GM23338 (cell line): ENCODE measurements at regions not wholly inside any gene's neighbourhood (a gene's known extent, or its start where the extent isn't known, plus 50 kb on each side); places are given as distances from the start of the nearest gene placed in this dataset.

ENCODE experiments used
- ATAC-seq: fragments of 200-7000 bp; cut with Tn5 transposase; 3 replicates; pipeline ENCODE4 v1.9.1; 2020
- DNase-seq: peaks from one replicate; pipeline ENCODE4 v3.0.0-alpha.2; 2015; ENCODE audit warnings: low spot score
- H2AFZ ChIP-seq: fragments of 200-600 bp; sonication (generic); 2 replicates; pipeline ENCODE4 v1.8.0; 2016; ENCODE audit warnings: antibody characterized with exemption, mild to moderate bottlenecking, moderate library complexity
- H3F3A ChIP-seq: fragments of 200-600 bp; sonication (generic); replicated peaks from 2 replicates; pipeline ENCODE4 v1.8.0; 2017; ENCODE audit warnings: antibody characterized with exemption, mixed run types, low read depth
- H3K27ac ChIP-seq: fragments of 200-600 bp; sonication (generic); 2 replicates; pipeline ENCODE4 v1.6.1; 2016; ENCODE audit warnings: low read depth
- H3K27me3 ChIP-seq: fragments of 200-600 bp; sonication (generic); 2 replicates; pipeline ENCODE4 v1.8.0; 2016; ENCODE audit warnings: mild to moderate bottlenecking, mixed run types, moderate library complexity; ENCODE audit not compliant: insufficient read depth
- H3K36me3 ChIP-seq: fragments of 200-600 bp; sonication (generic); 2 replicates; pipeline ENCODE4 v1.8.0; 2016; ENCODE audit warnings: mild to moderate bottlenecking; ENCODE audit not compliant: insufficient read depth
- H3K4me1 ChIP-seq: fragments of 200-600 bp; sonication (generic); 2 replicates; pipeline ENCODE4 v1.8.0; 2016; ENCODE audit warnings: mild to moderate bottlenecking, moderate library complexity; ENCODE audit not compliant: insufficient read depth
- H3K4me2 ChIP-seq: fragments of 200-600 bp; sonication (generic); 2 replicates; pipeline ENCODE4 v1.7.1; 2017; ENCODE audit warnings: mixed run types
- H3K4me3 ChIP-seq: fragments of 200-600 bp; sonication (generic); 2 replicates; pipeline ENCODE4 v1.6.1; 2016; ENCODE audit warnings: mixed run types
- H3K79me2 ChIP-seq: fragments of 200-600 bp; sonication (generic); replicated peaks from 2 replicates; pipeline ENCODE4 v1.8.0; 2017; ENCODE audit warnings: mild to moderate bottlenecking; ENCODE audit not compliant: insufficient read depth
- H3K9me2 ChIP-seq: fragments of 200-600 bp; sonication (generic); 2 replicates; pipeline ENCODE4 v1.8.0; 2017; ENCODE audit not compliant: insufficient read depth
- H4K20me1 ChIP-seq: fragments of 200-600 bp; sonication (generic); replicated peaks from 2 replicates; pipeline ENCODE4 v1.8.0; 2017; ENCODE audit warnings: mild to moderate bottlenecking; ENCODE audit not compliant: insufficient read depth
- H3K27ac Mint-ChIP-seq: 2 replicates; pipeline ENCODE4 v1.8.0; 2020; ENCODE audit warnings: inconsistent platforms, mild to moderate bottlenecking, moderate library complexity, mixed read lengths
- H3K27me3 Mint-ChIP-seq: 3 replicates; pipeline ENCODE4 v1.8.0; 2022; ENCODE audit warnings: low read depth, mild to moderate bottlenecking, moderate library complexity, mixed read lengths, inconsistent platforms; ENCODE audit not compliant: insufficient read depth, poor library complexity
- H3K36me3 Mint-ChIP-seq: 3 replicates; pipeline ENCODE4 v1.8.0; 2021; ENCODE audit warnings: low read depth, mild to moderate bottlenecking, inconsistent platforms, moderate library complexity, mixed read lengths
- H3K4me1 Mint-ChIP-seq: 3 replicates; pipeline ENCODE4 v1.8.0; 2020; ENCODE audit warnings: mild to moderate bottlenecking, inconsistent platforms, mixed read lengths
- H3K4me3 Mint-ChIP-seq: 3 replicates; pipeline ENCODE4 v1.8.0; 2021; ENCODE audit warnings: moderate library complexity, mild to moderate bottlenecking, inconsistent platforms, mixed read lengths
- H3K9me3 Mint-ChIP-seq: 3 replicates; pipeline ENCODE4 v1.8.0; 2020; ENCODE audit warnings: moderate library complexity, mild to moderate bottlenecking, inconsistent platforms, mixed read lengths
- CREB1 ChIP-seq: fragments of 250-450 bp; sonication (Bioruptor Pico); IDR thresholded peaks from 2 replicates; pipeline ENCODE4 v1.5.0; 2020; ENCODE audit warnings: low read depth, mild to moderate bottlenecking, moderate library complexity
- EZH2 ChIP-seq: fragments of 200-600 bp; sonication (generic); IDR thresholded peaks from one replicate; pipeline ENCODE4 v1.8.0; 2017; ENCODE audit warnings: antibody characterized with exemption, mild to moderate bottlenecking, low read depth; ENCODE audit not compliant: unreplicated experiment
- EZH2phosphoT487 ChIP-seq: fragments of 200-600 bp; sonication (generic); IDR thresholded peaks from one replicate; pipeline ENCODE4 v1.8.1; 2018; ENCODE audit warnings: antibody characterized with exemption; ENCODE audit not compliant: unreplicated experiment
- NANOG ChIP-seq: IDR thresholded peaks from 2 replicates; pipeline ENCODE4 v1.6.1; 2016; ENCODE audit warnings: antibody characterized with exemption, borderline replicate concordance
- POLR2AphosphoS5 ChIP-seq: IDR thresholded peaks from 2 replicates; pipeline ENCODE4 v1.6.1; 2016; ENCODE audit warnings: antibody characterized with exemption, low read depth
- ZNF114 ChIP-seq: fragments of 250-450 bp; sonication (Bioruptor Pico); IDR thresholded peaks from 2 replicates; pipeline ENCODE4 v1.5.0; 2020; ENCODE audit warnings: mild to moderate bottlenecking, moderate library complexity
- ZNF331 ChIP-seq: fragments of 250-450 bp; sonication (Bioruptor Pico); IDR thresholded peaks from 2 replicates; pipeline ENCODE4 v1.5.0; 2020; ENCODE audit warnings: low read depth, mild to moderate bottlenecking, moderate library complexity
- TF ChIP-seq, protein P1 (sequence below): IDR thresholded peaks from one replicate; pipeline ENCODE4 v1.6.1; 2018; ENCODE audit warnings: antibody characterized with exemption; ENCODE audit not compliant: unreplicated experiment
- TF ChIP-seq, protein P2 (sequence below), 2 experiments: fragments of 200-600 bp in 1 of 2; sonication (generic) in 1 of 2; conservative IDR thresholded peaks; 2 replicates each; pipeline versions ENCODE4 v1.5.1 to v1.6.1; 2016 to 2017; ENCODE audit warnings: antibody characterized with exemption in 2 of 2, low read depth in 2 of 2, mild to moderate bottlenecking in 2 of 2, moderate library complexity in 1 of 2
- TF ChIP-seq, protein P3 (sequence below): IDR thresholded peaks from 2 replicates; pipeline ENCODE4 v1.6.1; 2016; ENCODE audit warnings: antibody characterized with exemption
- TF ChIP-seq, protein P4 (sequence below): fragments of 250-450 bp; sonication (Bioruptor Pico); IDR thresholded peaks from 2 replicates; pipeline ENCODE4 v1.5.0; 2020; ENCODE audit warnings: mild to moderate bottlenecking, moderate library complexity

DNA sequence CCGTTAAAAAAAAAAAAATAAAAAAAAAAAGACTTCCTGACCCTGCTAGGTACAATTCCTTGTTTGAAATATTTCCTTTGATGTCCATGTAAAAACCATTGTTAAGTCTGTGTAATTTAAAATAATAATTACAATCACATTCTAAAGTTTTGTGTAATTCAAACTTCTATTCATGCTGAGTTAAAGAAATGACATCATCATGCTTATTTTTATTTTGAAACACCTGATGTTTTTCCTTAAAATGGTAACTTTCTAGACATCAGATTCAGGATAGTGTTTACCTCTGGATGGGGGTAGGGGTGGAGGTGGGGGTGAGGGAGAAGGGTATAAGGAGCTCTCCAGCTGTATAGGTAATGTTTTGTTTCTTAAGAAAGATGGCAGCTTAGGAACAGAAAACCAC lies 92.8 kb downstream of the ADCYAP1 start (continued):
- TF ChIP-seq, protein P1, sequence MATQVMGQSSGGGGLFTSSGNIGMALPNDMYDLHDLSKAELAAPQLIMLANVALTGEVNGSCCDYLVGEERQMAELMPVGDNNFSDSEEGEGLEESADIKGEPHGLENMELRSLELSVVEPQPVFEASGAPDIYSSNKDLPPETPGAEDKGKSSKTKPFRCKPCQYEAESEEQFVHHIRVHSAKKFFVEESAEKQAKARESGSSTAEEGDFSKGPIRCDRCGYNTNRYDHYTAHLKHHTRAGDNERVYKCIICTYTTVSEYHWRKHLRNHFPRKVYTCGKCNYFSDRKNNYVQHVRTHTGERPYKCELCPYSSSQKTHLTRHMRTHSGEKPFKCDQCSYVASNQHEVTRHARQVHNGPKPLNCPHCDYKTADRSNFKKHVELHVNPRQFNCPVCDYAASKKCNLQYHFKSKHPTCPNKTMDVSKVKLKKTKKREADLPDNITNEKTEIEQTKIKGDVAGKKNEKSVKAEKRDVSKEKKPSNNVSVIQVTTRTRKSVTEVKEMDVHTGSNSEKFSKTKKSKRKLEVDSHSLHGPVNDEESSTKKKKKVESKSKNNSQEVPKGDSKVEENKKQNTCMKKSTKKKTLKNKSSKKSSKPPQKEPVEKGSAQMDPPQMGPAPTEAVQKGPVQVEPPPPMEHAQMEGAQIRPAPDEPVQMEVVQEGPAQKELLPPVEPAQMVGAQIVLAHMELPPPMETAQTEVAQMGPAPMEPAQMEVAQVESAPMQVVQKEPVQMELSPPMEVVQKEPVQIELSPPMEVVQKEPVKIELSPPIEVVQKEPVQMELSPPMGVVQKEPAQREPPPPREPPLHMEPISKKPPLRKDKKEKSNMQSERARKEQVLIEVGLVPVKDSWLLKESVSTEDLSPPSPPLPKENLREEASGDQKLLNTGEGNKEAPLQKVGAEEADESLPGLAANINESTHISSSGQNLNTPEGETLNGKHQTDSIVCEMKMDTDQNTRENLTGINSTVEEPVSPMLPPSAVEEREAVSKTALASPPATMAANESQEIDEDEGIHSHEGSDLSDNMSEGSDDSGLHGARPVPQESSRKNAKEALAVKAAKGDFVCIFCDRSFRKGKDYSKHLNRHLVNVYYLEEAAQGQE = no peak
- no peak for TF ChIP-seq POLR2AphosphoS5
- no peak for TF ChIP-seq EZH2phosphoT487
- TF ChIP-seq, protein P2, sequence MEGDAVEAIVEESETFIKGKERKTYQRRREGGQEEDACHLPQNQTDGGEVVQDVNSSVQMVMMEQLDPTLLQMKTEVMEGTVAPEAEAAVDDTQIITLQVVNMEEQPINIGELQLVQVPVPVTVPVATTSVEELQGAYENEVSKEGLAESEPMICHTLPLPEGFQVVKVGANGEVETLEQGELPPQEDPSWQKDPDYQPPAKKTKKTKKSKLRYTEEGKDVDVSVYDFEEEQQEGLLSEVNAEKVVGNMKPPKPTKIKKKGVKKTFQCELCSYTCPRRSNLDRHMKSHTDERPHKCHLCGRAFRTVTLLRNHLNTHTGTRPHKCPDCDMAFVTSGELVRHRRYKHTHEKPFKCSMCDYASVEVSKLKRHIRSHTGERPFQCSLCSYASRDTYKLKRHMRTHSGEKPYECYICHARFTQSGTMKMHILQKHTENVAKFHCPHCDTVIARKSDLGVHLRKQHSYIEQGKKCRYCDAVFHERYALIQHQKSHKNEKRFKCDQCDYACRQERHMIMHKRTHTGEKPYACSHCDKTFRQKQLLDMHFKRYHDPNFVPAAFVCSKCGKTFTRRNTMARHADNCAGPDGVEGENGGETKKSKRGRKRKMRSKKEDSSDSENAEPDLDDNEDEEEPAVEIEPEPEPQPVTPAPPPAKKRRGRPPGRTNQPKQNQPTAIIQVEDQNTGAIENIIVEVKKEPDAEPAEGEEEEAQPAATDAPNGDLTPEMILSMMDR (conservative IDR thresholded peaks at IDR 0.05; ENCODE audit: low read depth in 2 of 2) = no peak
- no peak for TF ChIP-seq ZNF114 (CRISPR knock-in tag)
- TF ChIP-seq, protein P3, sequence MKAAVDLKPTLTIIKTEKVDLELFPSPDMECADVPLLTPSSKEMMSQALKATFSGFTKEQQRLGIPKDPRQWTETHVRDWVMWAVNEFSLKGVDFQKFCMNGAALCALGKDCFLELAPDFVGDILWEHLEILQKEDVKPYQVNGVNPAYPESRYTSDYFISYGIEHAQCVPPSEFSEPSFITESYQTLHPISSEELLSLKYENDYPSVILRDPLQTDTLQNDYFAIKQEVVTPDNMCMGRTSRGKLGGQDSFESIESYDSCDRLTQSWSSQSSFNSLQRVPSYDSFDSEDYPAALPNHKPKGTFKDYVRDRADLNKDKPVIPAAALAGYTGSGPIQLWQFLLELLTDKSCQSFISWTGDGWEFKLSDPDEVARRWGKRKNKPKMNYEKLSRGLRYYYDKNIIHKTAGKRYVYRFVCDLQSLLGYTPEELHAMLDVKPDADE = no peak
- no peak for TF ChIP-seq CREB1 (CRISPR knock-in tag)

DNA sequence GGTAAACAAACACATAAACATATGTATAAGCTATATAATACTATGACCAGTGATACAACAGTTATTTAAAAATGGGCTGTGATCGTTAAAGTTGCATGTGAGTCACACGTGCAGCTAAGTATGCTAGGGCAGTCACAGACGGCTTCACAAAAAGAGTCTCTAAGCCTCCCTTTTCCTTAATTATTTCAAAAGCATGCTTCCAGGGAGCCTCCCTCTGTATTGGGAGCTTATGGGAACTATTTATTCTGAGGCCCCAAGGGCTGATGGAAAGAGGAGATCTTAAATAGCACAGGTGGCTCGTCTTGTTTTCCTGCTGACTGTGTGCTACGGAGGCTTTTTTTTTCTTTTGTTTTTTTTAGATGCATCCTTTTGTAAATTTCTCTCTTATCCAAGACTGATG lies 94.3 kb downstream of the ADCYAP1 start:
- Histone ChIP-seq H3K4me3 (no peak overlapping the region), H3K27ac (peak overlapping the region; percentile 70; the same call in 1 of the 2 replicates), H2AFZ (no peak overlapping the region), H3K79me2 (peaks cover 9% of the 10 kb centered on the region; the same call in 1 of the 2 replicates), H3F3A (no peaks in the 10 kb centered on the region), H3K27me3 (no peaks in the 10 kb centered on the region), H3K4me2 (peak overlapping the region; percentile 28), H4K20me1 (no peaks in the 10 kb centered on the region), H3K4me1 (peaks cover 13% of the 10 kb centered on the region), H3K36me3 (no peaks in the 10 kb centered on the region), H3K9me2 (peaks cover 12% of the 10 kb centered on the region; the same call in 1 of the 2 replicates)
- peak; percentile 68 for ATAC-seq
- peaks cover 8% of the 10 kb centered on the region; the same call in 2 of the 3 replicates for H3K9me3 Mint-ChIP-seq
- H3K4me3 Mint-ChIP-seq = no peak overlapping the region
- H3K27ac Mint-ChIP-seq = no peak overlapping the region
- H3K4me1 Mint-ChIP-seq = peaks cover 10% of the 10 kb centered on the region
- H3K27me3 Mint-ChIP-seq = no peaks in the 10 kb centered on the region
- DNase-seq = peak; percentile 58
- H3K36me3 Mint-ChIP-seq = peaks cover 6% of the 10 kb centered on the region
- TF ChIP-seq, protein P4, sequence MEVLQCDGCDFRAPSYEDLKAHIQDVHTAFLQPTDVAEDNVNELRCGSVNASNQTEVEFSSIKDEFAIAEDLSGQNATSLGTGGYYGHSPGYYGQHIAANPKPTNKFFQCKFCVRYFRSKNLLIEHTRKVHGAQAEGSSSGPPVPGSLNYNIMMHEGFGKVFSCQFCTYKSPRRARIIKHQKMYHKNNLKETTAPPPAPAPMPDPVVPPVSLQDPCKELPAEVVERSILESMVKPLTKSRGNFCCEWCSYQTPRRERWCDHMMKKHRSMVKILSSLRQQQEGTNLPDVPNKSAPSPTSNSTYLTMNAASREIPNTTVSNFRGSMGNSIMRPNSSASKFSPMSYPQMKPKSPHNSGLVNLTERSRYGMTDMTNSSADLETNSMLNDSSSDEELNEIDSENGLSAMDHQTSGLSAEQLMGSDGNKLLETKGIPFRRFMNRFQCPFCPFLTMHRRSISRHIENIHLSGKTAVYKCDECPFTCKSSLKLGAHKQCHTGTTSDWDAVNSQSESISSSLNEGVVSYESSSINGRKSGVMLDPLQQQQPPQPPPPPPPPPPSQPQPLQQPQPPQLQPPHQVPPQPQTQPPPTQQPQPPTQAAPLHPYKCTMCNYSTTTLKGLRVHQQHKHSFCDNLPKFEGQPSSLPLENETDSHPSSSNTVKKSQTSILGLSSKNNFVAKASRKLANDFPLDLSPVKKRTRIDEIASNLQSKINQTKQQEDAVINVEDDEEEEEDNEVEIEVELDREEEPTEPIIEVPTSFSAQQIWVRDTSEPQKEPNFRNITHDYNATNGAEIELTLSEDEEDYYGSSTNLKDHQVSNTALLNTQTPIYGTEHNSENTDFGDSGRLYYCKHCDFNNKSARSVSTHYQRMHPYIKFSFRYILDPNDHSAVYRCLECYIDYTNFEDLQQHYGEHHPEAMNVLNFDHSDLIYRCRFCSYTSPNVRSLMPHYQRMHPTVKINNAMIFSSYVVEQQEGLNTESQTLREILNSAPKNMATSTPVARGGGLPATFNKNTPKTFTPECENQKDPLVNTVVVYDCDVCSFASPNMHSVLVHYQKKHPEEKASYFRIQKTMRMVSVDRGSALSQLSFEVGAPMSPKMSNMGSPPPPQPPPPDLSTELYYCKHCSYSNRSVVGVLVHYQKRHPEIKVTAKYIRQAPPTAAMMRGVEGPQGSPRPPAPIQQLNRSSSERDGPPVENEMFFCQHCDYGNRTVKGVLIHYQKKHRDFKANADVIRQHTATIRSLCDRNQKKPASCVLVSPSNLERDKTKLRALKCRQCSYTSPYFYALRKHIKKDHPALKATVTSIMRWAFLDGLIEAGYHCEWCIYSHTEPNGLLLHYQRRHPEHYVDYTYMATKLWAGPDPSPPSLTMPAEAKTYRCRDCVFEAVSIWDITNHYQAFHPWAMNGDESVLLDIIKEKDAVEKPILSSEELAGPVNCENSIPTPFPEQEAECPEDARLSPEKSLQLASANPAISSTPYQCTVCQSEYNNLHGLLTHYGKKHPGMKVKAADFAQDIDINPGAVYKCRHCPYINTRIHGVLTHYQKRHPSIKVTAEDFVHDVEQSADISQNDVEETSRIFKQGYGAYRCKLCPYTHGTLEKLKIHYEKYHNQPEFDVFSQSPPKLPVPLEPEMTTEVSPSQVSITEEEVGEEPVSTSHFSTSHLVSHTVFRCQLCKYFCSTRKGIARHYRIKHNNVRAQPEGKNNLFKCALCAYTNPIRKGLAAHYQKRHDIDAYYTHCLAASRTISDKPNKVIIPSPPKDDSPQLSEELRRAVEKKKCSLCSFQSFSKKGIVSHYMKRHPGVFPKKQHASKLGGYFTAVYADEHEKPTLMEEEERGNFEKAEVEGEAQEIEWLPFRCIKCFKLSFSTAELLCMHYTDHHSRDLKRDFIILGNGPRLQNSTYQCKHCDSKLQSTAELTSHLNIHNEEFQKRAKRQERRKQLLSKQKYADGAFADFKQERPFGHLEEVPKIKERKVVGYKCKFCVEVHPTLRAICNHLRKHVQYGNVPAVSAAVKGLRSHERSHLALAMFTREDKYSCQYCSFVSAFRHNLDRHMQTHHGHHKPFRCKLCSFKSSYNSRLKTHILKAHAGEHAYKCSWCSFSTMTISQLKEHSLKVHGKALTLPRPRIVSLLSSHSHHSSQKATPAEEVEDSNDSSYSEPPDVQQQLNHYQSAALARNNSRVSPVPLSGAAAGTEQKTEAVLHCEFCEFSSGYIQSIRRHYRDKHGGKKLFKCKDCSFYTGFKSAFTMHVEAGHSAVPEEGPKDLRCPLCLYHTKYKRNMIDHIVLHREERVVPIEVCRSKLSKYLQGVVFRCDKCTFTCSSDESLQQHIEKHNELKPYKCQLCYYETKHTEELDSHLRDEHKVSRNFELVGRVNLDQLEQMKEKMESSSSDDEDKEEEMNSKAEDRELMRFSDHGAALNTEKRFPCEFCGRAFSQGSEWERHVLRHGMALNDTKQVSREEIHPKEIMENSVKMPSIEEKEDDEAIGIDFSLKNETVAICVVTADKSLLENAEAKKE = no peak
- no peak for TF ChIP-seq EZH2
- TF ChIP-seq ZNF331 (CRISPR knock-in tag) = no peak
- TF ChIP-seq, protein P2 (conservative IDR thresholded peaks at IDR 0.05; ENCODE audit: low read depth in 2 of 2) = no peak
- no peak for TF ChIP-seq NANOG
